HG02938 (cell line): ENCODE measurements at regions not wholly inside any gene's neighbourhood (a gene's known extent, or its start where the extent isn't known, plus 50 kb on each side); places are given as distances from the start of the nearest gene placed in this dataset.

Source experiments
- ATAC-seq: cut with Tn5 transposase; IDR thresholded peaks from one replicate; pipeline ENCODE4 v1.9.1; 2021; ENCODE audit warnings: mild to moderate bottlenecking, moderate library complexity; ENCODE audit not compliant: unreplicated experiment

DNA sequence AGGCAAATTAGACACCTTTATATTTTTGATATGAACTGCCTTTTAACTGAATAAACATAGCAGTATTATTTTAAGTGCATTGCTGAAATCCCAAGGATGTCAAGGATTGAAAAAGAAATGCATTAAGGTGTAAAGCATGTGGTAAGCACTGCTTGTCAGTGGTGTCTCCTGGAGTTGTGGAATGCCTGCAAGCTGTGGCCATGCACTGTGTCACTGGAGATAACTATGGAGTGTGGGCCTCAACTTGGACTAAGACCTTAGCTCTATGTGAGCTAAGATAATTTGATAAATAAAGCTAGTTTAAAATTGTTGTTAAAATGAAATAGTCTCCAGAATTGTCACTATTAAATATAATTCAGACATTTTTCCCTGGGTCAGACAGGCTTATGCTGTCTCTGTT lies 156.6 kb upstream of the OPRM1 start:
- ATAC-seq, result no peak

GRCh38 chr6:153873541-153873940 lies 165.5 kb upstream of the OPRM1 start:
- no peak for ATAC-seq

GRCh38 chr6:153872946-153873345 lies 166.1 kb upstream of the OPRM1 start:
- no peak for ATAC-seq

DNA sequence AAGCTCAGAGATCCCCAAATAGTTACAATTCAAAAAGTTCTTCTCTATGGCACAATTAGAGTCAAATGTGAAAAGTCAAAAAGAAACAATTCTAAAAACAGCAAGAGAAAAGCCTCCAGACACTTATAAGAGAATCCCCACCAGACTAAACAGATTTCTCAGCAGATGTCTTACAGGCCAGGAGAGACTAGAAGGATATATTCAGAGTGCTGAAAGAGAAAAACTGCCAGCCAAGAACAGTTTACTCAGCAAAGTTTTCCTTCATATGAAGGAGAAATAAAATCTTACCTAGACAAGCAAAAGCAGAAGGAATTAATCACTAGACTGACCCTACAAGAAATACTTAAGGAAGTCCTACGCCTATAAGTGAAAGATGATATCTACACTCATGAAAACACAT lies 176.1 kb upstream of the OPRM1 start:
- no peak for ATAC-seq

DNA sequence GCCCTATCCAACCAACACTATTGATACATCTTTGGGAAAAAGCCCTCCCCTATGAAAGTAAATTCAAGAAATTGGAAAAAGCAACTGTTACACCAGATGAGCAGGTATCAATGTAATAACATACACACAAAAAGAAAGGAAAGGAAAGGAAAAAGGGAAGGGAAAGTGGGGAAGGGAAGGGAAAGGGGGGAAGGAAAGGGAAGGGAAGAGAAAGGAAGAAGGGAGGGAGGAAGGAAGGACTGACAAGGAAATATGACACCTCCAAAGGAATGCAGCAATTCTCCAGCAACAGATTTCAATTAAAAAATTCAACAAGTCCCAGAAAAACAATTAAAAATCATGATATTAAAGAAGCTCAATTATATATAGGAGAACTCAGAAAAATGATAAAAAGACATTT lies 176.9 kb upstream of the OPRM1 start:
- ATAC-seq, result no peak

DNA sequence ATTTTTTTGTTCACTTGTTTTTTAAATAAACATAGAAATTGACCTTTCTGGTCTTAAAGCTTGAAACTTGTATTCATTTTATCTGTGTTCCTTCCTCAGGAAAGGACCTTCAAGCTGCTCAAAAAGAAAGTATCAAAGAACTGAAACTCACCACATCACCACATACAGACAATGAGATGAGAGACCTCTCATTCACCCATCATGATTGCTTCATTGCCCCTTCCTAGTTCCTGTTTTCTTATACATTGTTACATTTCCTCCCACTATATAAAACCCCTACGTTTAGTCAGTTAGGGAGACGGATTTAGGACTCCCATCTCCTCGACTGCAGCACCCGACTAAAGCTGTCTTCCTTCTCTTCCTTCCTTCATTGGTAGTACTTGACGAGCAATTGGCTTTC lies 180.5 kb upstream of the OPRM1 start:
- ATAC-seq, result peak; percentile 93

DNA sequence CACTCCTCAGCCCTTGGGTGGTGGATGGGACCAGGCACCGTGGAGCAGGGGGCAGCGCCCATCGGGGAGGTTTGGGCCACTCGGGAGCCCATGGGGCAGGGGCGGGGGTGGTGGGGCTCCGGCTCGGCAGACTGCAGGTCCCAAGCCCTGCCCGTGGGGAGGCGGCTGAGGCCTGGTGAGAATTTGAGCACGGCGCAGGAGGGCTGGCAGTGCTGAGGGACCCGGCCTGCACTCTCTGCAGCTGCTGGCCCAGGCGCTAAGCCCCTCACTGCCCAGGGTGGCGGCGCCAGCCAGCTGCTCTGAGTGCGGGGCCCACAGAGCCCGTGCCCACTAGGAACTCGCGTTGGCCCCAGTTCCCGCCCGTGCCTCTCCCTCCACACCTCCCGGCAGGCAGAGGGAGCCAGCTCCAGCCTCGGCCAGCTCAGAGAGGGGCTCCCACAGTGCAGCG lies 182.1 kb upstream of the OPRM1 start:
- ATAC-seq, result no peak

DNA sequence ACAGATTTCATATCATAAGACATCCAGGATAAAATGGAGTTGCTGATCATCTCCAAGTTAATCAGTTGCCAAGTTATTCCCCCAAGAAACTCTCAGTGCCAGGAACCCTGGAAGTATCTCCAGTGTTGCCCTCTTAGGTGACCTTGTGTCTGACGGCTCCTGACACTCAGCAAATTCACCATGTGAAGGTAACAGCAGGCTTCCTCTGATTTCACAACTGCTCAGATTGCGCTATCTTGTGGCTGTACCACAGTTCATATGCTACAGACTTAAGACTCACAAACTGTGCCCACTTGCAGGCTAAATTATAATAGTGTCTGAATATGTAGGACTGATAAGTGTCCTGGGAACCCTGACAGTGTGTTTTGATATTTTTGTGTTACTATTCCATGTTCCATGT lies 186.6 kb upstream of the OPRM1 start:
- no peak for ATAC-seq

DNA sequence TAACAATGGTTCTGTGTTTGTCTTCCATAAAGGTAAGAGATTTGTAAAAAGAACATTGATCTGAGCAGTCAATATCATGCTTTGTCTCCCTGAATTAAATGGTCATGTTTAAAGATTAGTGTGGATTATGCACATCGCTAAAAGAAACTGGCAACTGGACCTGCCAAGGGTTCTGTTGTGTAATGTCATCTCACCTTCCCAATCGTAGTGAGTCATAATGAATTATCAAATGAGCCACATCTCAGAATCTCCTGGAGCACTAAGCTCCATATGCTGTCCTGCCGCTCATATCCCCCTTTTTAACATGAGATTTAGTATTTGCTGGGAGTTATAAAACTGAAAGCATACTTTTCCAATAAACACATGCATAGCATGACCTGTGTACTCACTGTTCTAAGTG lies 187.0 kb upstream of the OPRM1 start:
- no peak for ATAC-seq

GRCh38 chr6:153849072-153849779 lies 189.8 kb upstream of the OPRM1 start:
- no peak for ATAC-seq

- no peak for ATAC-seq
Measured at GRCh38 chr6:153843420-153843819, 195.6 kb upstream of the OPRM1 start.

DNA sequence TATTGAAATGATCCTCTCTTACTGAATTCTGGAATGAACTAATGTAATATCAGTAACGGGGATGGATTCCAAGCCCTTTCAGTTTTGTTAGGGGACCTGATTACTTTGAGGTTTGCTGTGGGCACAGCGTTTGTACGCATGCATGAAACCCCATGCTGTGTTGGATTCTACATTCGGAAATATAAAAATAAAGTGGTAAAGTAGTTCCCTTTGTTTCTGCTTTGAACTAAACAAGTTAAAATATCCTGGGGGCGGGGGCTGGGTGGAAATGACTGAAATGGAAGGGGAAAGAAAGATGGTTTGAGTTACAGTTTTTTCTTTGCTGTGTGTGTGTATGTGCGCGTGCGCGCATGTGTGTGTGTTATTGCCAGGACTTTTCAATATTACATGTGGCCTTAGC lies 196.5 kb upstream of the OPRM1 start:
- ATAC-seq, result no peak

GRCh38 chr6:153840039-153840850 lies 198.8 kb upstream of the OPRM1 start:
- no peak for ATAC-seq

- ATAC-seq, result no peak
Measured at GRCh38 chr6:153832543-153832942, 206.5 kb upstream of the OPRM1 start.

GRCh38 chr6:153831350-153832078 lies 207.5 kb upstream of the OPRM1 start:
- ATAC-seq, result no peak

- ATAC-seq, result no peak
Measured at GRCh38 chr6:153817173-153817572, 221.9 kb upstream of the OPRM1 start.

- ATAC-seq, result no peak
Measured at GRCh38 chr6:153816366-153816765, 222.7 kb upstream of the OPRM1 start.

GRCh38 chr6:153814136-153814535 lies 224.9 kb upstream of the OPRM1 start:
- no peak for ATAC-seq

- no peak for ATAC-seq
Measured at GRCh38 chr6:153804755-153805330, 234.2 kb upstream of the OPRM1 start.

DNA sequence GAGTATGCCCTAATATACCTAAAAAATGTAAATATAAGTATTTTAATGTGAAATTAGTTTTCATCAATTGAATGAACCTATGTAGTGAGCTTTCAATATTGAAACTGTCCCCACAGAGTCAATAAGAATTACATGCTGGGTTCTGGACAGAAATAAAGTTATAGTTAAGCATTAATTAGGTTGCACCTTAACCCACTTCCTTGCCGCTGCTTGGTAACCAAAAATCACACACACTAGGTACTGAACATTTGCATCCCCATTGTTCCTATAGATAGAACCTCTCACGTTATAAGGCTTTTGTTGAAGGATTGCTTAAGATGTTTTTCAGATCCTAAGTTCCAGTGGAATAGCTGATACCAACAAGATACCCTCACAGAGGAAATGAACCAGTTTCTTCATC lies 237.1 kb upstream of the OPRM1 start:
- ATAC-seq, result no peak

- no peak for ATAC-seq
Measured at GRCh38 chr6:153800580-153801188, 238.4 kb upstream of the OPRM1 start.
